ENCODE measurements at regions not wholly inside any gene's neighbourhood (a gene's known extent, or its start where the extent isn't known, plus 50 kb on each side); places are given as distances from the start of the nearest gene placed in this dataset.

DNA sequence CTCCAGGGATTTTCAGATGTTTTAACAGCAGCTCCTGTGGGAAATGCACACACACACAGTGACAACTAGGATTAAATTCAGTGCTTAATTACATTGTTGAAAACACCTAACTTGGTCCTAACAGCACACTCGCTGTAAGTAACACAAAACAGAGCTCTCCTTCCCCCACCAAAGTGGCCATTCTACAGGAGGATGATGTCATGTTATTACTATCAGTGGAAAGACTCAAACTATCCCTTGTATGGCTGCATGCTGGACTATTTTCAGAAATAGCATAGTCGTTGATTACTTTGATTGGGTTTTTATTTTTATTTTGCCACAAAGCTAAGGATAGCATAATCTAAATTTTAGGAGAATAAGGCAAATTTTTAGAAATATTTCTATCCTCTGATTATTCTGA, 406.3 kb downstream of the SPRY1 start:
- TF ChIP-seq POLR2A (IDR thresholded peaks at IDR 0.05), result no peak
- TF ChIP-seq, protein P1, sequence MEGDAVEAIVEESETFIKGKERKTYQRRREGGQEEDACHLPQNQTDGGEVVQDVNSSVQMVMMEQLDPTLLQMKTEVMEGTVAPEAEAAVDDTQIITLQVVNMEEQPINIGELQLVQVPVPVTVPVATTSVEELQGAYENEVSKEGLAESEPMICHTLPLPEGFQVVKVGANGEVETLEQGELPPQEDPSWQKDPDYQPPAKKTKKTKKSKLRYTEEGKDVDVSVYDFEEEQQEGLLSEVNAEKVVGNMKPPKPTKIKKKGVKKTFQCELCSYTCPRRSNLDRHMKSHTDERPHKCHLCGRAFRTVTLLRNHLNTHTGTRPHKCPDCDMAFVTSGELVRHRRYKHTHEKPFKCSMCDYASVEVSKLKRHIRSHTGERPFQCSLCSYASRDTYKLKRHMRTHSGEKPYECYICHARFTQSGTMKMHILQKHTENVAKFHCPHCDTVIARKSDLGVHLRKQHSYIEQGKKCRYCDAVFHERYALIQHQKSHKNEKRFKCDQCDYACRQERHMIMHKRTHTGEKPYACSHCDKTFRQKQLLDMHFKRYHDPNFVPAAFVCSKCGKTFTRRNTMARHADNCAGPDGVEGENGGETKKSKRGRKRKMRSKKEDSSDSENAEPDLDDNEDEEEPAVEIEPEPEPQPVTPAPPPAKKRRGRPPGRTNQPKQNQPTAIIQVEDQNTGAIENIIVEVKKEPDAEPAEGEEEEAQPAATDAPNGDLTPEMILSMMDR (IDR thresholded peaks at IDR 0.05), result no peak
- TF ChIP-seq EP300 (IDR thresholded peaks at IDR 0.05), result no peak

Data from suprapubic skin (tissue), 3 donors.